ENCODE measurements at regions not wholly inside any gene's neighbourhood (a gene's known extent, or its start where the extent isn't known, plus 50 kb on each side); places are given as distances from the start of the nearest gene placed in this dataset.

- no peak for TF ChIP-seq CTCF (IDR thresholded peaks at IDR 0.05)
- TF ChIP-seq POLR2A (IDR thresholded peaks at IDR 0.05), result no peak
Observed at GRCh38 chr2:19216238-19216637, 142.2 kb downstream of the OSR1 start.

Data from thyroid gland (tissue), 4 donors.